ENCODE measurements at regions not wholly inside any gene's neighbourhood (a gene's known extent, or its start where the extent isn't known, plus 50 kb on each side); places are given as distances from the start of the nearest gene placed in this dataset.
"Not testable (repeated sequence)": the region's sequence is repeated elsewhere in the genome, so short reads cannot be mapped to it uniquely, and the experiment has no call there.

DNA sequence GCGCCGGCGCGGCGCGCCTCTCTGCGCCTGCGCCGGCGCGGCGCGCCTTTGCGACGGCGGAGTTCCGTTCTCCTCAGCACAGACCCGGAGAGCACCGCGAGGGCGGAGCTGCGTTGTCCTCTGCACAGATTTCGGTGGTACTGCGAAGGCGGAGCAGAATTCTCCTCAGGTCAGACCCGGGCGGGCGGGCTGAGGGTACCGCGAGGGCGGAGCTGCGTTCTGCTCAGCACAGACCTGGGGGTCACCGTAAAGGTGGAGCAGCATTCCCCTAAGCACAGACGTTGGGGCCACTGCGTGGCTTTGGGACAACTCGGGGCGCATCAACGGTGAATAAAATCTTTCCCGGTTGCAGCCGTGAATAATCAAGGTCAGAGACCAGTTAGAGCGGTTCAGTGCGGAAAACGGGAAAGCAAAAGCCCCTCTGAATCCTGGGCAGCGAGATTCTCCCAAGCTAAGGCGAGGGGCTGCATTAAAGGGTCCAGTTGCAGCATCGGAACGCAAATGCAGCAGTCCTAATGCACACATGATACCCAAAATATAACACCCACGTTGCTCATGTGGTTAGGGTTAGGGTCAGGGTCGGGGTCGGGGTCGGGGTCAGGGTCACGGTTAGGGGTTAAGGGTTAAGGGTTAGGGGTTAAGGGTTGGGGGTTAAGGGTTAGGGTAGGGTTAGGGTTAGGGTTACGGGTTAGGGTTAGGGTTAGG is 168.4 kb downstream of the OR4F15 start:
- DNase-seq (ENCODE audit: low read depth in 4 of 4, low spot score in 3 of 4) = not testable (repeated sequence)

All from right renal pelvis (tissue), 4 donors.